ENCODE measurements at regions not wholly inside any gene's neighbourhood (a gene's known extent, or its start where the extent isn't known, plus 50 kb on each side); places are given as distances from the start of the nearest gene placed in this dataset.

- no peak for DNase-seq
These were observed 121.9 kb downstream of the MAB21L3 start for GRCh38 chr1:116232989-116233514.

GRCh38 chr1:116234429-116234828, 123.2 kb downstream of the MAB21L3 start:
- DNase-seq: no peak

GRCh38 chr1:116239916-116240315, 128.7 kb downstream of the MAB21L3 start:
- no peak for DNase-seq

GRCh38 chr1:116242741-116243140, 130.3 kb upstream of the ATP1A1 start:
- no peak for DNase-seq

- no peak for DNase-seq
These were observed 129.6 kb upstream of the ATP1A1 start for GRCh38 chr1:116243333-116244054.

GRCh38 chr1:116246174-116246573, 126.9 kb upstream of the ATP1A1 start:
- no peak for DNase-seq

- no peak for DNase-seq
These were observed 120.8 kb upstream of the ATP1A1 start for GRCh38 chr1:116252271-116252670.

GRCh38 chr1:116252785-116253184, 120.3 kb upstream of the ATP1A1 start:
- no peak for DNase-seq

- DNase-seq: no peak
These were observed 119.3 kb upstream of the ATP1A1 start for GRCh38 chr1:116253566-116254382.

GRCh38 chr1:116254776-116255175, 118.3 kb upstream of the ATP1A1 start:
- DNase-seq: no peak

GRCh38 chr1:116255486-116256285, 117.4 kb upstream of the ATP1A1 start:
- DNase-seq: no peak

GRCh38 chr1:116256286-116256649, 116.8 kb upstream of the ATP1A1 start:
- DNase-seq: no peak

- no peak for DNase-seq
These were observed 116.2 kb upstream of the ATP1A1 start for GRCh38 chr1:116256875-116257274.

GRCh38 chr1:116257341-116257767, 115.7 kb upstream of the ATP1A1 start:
- DNase-seq: peak; percentile 58

GRCh38 chr1:116257836-116258235, 115.2 kb upstream of the ATP1A1 start:
- no peak for DNase-seq

- DNase-seq: no peak
These were observed 114.2 kb upstream of the ATP1A1 start for GRCh38 chr1:116258668-116259419.

- no peak for DNase-seq
These were observed 113.4 kb upstream of the ATP1A1 start for GRCh38 chr1:116259663-116260062.

- no peak for DNase-seq
These were observed 112.9 kb upstream of the ATP1A1 start for GRCh38 chr1:116260115-116260514.

GRCh38 chr1:116260621-116261020, 112.4 kb upstream of the ATP1A1 start:
- DNase-seq: no peak

- no peak for DNase-seq
These were observed 111.8 kb upstream of the ATP1A1 start for GRCh38 chr1:116261227-116261626.

- no peak for DNase-seq
These were observed 110.6 kb upstream of the ATP1A1 start for GRCh38 chr1:116262207-116262994.

- DNase-seq: no peak
These were observed 110.1 kb upstream of the ATP1A1 start for GRCh38 chr1:116262995-116263385.

Data from activated CD4-positive, alpha-beta T cell treated with anti-CD3 and anti-CD28 coated beads for 48 hours (primary cell).